HG03354 (cell line): ENCODE measurements at regions not wholly inside any gene's neighbourhood (a gene's known extent, or its start where the extent isn't known, plus 50 kb on each side); places are given as distances from the start of the nearest gene placed in this dataset.

Source experiments
- ATAC-seq: cut with Tn5 transposase; IDR thresholded peaks from one replicate; pipeline ENCODE4 v1.9.1; 2021; ENCODE audit warnings: mild to moderate bottlenecking; ENCODE audit not compliant: unreplicated experiment, poor library complexity, severe bottlenecking

- ATAC-seq: no peak
Observed at GRCh38 chr3:148367756-148368155, 329.9 kb upstream of the AGTR1 start.

- no peak for ATAC-seq
Observed at GRCh38 chr3:148369381-148369780, 328.3 kb upstream of the AGTR1 start.

DNA sequence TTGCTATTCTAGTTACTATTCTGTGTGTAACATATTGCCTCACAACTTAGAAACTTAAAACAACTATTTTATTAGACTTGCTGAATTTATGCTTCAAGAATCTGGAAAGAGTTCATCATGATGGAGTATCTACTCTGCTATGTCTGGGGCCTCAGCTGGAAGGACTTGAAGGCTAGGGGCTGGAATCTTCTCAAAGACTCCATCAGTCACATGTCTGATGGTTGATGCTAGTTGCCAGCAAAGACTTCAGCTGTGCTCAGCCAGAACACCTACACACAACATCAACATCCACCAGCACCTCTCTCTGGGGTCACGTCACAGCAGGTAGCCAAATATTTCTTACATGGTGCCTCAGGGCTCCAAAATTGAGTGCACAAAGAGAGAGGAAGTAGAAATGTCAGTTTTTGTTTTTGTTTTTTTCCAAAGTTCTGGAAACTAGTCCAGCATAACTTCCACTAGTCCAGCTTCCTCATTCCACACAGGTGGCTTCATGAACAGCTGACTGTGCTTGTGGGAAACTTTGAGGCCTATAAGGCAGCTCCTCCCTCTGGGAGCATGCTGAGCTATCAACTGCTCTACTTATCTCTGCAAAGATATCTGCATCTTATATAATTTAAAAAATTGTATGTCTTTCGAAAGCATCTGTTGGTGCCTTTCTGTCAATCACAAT is 325.4 kb upstream of the AGTR1 start:
- ATAC-seq: no peak

- no peak for ATAC-seq
Observed at GRCh38 chr3:148373961-148374360, 323.7 kb upstream of the AGTR1 start.

DNA sequence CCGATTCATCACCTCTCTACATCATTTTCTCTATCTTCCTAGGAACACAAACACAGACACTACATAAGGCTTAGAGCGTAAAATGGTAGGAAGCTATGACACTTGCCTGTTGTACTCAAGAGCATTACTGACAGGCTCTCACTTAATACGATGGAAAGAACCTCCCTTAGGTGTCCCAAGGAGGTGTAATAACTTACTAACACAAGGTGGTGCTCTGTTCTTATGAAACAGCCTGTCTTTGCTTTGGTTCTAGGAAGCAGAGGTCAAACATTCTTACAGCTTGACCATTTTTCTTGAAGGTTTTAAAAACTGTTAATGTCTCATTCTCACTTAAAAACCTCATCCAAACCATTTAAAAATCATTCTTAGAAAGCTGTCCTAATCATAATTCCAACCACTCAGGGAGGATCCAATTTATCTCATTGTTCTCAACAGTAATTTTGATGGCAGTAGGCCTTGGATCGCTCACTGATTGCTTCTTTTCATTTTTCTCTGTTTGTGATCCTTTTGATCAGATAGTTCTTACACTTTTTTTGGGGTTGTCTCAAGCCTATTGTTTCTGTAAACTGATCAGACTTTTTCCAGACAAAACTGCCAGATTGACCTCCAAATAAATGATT is 317.8 kb upstream of the AGTR1 start:
- peak; percentile 85 for ATAC-seq

- no peak for ATAC-seq
Observed at GRCh38 chr3:148381051-148381450, 316.7 kb upstream of the AGTR1 start.

GRCh38 chr3:148389916-148390315 is 307.8 kb upstream of the AGTR1 start:
- ATAC-seq: no peak

GRCh38 chr3:148395821-148396220 is 301.9 kb upstream of the AGTR1 start:
- no peak for ATAC-seq

DNA sequence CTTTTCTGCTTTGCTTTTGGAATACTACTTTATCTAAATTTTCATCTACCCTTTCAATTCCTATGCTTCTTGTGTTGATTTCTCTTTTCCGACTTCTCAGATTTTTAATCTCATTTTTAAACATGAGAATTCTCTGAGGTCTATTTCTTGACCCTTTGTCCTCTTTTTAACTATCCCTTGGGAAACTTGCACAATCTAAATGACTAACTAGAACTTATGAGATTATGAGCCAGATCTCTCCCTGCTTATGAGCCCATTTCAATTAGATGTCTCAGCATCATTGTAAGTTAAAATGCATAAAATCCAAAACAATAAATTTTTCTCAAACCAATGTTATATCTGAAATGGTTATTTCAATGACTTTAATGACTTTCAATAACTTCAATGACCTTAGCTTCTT is 296.9 kb upstream of the AGTR1 start:
- ATAC-seq: no peak

- ATAC-seq: no peak
Observed at GRCh38 chr3:148408667-148409066, 289.0 kb upstream of the AGTR1 start.

DNA sequence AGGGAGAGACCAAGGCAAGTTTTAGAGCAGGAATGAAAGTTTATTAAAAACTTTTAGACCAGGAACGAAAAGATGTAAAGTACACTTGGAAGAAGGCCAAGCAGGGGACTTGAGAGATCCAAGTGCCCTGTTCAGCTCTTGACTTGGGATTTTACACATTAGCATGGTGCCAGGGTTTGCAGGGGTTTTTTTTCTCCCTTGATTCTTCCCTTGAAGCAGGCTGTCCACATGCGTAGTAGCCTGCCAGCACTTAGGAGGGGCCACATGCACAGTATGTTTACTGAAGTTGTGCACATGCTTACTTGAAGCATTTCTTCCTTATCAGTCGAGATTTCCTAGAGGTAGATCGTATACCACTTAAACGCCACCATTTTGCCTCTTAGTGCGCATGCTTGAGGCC is 277.5 kb upstream of the AGTR1 start:
- ATAC-seq: no peak

GRCh38 chr3:148428862-148429605 is 268.7 kb upstream of the AGTR1 start:
- ATAC-seq: no peak

GRCh38 chr3:148433665-148434064 is 264.0 kb upstream of the AGTR1 start:
- no peak for ATAC-seq

DNA sequence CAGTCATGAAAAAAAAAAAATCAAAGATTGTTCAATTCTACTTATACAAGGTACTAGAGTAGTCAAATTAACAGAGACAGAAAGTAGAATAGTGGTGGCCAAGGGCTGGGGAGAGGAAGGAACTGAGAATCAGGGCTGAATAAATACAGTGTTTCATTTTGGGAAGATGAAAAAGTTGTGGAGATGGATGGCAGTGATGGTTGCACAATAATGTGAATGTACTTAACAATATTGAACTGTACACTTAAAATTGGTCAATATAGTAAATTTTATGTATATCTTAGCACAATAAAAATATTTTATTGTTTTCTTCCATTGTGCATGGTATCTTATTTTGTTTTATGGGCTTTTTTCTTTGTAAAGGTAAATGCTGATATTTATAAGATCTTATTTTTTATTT is 262.2 kb upstream of the AGTR1 start:
- no peak for ATAC-seq

DNA sequence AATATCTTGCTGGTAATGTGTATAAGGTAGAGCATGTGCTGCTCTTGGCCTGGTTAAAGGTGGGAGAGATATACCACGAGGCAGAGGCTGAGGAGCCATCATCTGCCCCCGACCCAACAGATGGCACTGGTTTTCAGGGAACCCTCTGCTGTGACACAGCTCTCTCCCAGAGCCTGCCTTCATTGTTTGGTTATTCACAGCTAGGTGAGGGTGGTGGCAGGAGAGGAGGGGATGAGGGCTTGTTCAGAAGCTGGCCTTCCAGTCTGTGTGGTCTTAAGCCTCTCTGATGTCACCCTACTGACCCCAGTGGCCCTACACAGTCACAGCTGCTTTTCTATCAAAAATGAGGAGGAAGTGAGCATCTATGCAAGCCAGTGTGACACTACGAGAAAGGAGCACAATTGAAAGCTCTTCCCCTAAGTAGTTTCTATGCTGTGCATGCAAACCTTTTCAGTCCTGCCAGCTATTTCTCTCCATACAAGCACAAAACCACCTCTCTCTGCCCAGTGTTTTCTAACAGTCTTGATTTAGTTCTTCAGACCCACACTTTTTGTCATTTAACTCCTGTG is 258.4 kb upstream of the AGTR1 start:
- ATAC-seq: no peak

- ATAC-seq: no peak
Observed at GRCh38 chr3:148441191-148441590, 256.5 kb upstream of the AGTR1 start.

DNA sequence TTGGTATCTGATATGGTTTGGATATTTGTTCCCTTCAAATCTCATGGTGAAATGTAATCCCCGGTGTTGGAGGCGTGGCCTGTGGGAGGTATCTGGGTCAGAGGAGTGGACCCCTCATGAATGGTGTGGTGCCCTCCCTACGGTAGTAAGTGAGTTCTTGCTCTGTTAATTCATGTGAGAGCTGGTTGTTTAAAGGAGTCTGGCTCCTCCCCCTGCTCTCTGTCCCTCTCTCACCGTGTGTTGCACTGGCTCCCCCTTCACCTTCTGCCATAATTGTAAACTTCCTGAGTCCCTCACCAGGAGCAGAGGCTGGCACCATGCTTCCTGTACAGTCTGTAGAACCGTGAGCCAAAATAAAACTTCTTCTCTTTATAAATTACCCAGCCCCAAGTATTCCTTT is 246.9 kb upstream of the AGTR1 start:
- no peak for ATAC-seq

DNA sequence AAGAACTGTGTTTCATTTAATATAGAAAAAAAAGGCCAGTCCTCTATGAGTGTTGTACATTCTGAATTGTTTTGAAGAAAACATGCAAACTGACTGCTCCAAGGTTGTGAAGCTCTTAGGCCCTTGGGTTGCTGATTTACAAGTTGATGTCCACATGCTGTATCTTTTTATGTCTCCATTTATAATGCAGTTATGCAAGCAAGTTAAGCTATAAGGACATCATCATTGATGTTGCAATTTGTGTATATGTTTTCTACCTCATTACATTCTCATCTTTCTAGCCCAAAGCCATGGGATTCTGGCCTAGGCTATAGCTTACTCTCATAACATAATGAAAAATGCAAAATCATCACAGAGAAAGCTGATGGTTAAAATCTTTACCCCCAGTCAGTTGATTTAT is 245.7 kb upstream of the AGTR1 start:
- no peak for ATAC-seq

GRCh38 chr3:148453781-148454191 is 243.9 kb upstream of the AGTR1 start:
- no peak for ATAC-seq

GRCh38 chr3:148455098-148455497 is 242.6 kb upstream of the AGTR1 start:
- no peak for ATAC-seq

GRCh38 chr3:148457886-148458285 is 239.8 kb upstream of the AGTR1 start:
- no peak for ATAC-seq
